ENCODE measurements at regions not wholly inside any gene's neighbourhood (a gene's known extent, or its start where the extent isn't known, plus 50 kb on each side); places are given as distances from the start of the nearest gene placed in this dataset.

DNA sequence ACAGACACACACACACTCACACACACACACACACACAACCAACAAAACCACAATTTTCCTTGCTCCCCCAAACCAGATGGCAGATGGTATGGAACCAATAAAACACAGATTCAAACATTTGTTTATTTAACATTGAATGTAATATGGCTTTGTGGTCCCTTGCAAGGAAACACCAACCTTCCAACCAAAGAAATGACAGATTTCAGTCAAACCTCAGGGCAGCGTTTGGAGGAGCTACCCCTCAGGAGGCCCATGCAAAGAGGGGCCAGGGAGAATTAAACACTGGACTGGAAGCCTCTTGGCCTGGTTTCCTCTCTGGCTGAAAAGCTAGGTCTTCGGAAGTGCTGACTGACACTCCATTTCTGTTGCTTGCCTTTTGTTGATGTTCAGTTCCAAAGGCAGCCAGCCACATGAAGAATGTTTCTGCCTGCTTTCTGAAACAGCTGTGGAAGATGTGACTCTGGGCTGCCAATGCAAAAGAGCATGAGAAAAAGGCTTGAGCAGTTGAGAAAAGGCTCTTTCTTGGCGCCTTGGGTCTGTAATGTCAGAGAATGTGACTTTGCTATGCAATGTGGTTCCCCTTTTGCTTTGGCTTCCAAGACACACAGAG, 296.1 kb downstream of the RPLP1 start:
- TF ChIP-seq, protein P1, sequence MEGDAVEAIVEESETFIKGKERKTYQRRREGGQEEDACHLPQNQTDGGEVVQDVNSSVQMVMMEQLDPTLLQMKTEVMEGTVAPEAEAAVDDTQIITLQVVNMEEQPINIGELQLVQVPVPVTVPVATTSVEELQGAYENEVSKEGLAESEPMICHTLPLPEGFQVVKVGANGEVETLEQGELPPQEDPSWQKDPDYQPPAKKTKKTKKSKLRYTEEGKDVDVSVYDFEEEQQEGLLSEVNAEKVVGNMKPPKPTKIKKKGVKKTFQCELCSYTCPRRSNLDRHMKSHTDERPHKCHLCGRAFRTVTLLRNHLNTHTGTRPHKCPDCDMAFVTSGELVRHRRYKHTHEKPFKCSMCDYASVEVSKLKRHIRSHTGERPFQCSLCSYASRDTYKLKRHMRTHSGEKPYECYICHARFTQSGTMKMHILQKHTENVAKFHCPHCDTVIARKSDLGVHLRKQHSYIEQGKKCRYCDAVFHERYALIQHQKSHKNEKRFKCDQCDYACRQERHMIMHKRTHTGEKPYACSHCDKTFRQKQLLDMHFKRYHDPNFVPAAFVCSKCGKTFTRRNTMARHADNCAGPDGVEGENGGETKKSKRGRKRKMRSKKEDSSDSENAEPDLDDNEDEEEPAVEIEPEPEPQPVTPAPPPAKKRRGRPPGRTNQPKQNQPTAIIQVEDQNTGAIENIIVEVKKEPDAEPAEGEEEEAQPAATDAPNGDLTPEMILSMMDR (IDR thresholded peaks at IDR 0.05): no peak
- no peak for TF ChIP-seq POLR2AphosphoS5 (IDR thresholded peaks at IDR 0.05)
- TF ChIP-seq POLR2A (IDR thresholded peaks at IDR 0.05; ENCODE audit: low read depth): no peak

All from esophagus muscularis mucosa (tissue), 3 donors.